GM19239 (cell line): ENCODE measurements at regions not wholly inside any gene's neighbourhood (a gene's known extent, or its start where the extent isn't known, plus 50 kb on each side); places are given as distances from the start of the nearest gene placed in this dataset.

Experiments used
- DNase-seq: peaks from one replicate; pipeline ENCODE4 v3.0.0; 2011; ENCODE audit warnings: low spot score; ENCODE audit not compliant: insufficient read length
- FAIRE-seq: peaks from 2 replicates; lab custom pipeline; 2011; peaks lifted over from hg19 to GRCh38; lab: Jason Lieb, UNC

DNA sequence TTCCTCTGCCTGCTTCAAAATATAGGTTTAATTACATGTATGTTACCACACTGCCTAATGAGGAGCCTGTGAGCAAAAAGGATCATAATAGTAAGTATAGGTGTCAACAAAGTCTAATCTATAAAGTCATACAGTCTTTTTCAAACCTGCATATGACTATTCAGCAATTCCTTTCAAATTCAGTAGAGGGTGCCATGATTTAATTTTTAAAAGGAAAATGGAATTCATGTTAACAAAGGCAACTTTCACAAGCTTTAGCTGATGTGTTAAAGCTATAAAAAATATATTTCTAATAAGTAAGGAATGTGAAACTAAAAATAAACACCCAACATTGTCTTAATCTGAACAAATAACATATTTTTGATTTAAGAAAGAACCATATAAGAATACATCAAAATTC lies 52.1 kb downstream of the MPP7 start:
- DNase-seq (no peak), FAIRE-seq (no peak)

DNA sequence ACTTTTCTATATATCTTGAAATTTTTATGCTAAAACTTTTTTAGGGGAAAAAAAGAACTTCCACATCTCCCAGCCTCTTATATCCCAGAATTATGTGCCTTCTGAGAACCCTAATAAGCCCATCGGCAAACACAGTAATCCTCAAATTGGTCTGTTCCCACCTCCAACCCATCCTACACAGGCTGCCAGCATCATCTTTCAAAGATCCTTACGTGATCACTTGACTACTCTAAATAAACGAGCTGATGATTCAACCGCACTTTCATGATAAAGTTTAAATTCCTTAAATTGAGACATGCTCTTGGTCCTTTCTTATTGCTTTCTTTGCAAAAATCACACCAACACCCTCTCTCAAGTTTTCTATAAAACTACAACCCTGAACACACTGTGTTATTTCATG lies 52.5 kb downstream of the MPP7 start:
- FAIRE-seq (no peak), DNase-seq (no peak)

- no peak for DNase-seq
- FAIRE-seq, result no peak
Measured at GRCh38 chr10:28249512-28249911, 53.4 kb downstream of the MPP7 start.

GRCh38 chr10:28248092-28248491 lies 54.8 kb downstream of the MPP7 start:
- DNase-seq (no peak), FAIRE-seq (no peak)

DNA sequence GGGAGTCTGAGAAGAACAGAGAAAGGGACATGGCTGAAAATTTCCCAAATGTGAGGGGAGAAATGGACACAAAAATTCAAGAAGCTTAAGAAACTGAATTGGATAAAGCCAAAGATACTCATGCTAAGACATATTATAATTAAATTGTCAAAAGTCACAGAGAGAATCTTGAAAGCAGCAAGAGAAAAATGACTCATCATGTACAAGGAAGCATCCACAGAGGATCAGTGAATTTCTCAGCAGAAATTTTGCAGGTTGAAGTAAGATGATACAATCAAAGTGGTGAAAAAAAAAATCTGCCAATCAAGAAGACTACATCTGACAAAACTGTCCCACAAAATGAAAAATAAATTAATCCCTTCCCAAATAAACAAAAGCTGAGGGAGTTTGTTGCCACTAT lies 56.8 kb downstream of the MPP7 start:
- FAIRE-seq, result no peak
- no peak for DNase-seq

GRCh38 chr10:28243923-28244322 lies 58.9 kb downstream of the MPP7 start:
- FAIRE-seq, result no peak

DNA sequence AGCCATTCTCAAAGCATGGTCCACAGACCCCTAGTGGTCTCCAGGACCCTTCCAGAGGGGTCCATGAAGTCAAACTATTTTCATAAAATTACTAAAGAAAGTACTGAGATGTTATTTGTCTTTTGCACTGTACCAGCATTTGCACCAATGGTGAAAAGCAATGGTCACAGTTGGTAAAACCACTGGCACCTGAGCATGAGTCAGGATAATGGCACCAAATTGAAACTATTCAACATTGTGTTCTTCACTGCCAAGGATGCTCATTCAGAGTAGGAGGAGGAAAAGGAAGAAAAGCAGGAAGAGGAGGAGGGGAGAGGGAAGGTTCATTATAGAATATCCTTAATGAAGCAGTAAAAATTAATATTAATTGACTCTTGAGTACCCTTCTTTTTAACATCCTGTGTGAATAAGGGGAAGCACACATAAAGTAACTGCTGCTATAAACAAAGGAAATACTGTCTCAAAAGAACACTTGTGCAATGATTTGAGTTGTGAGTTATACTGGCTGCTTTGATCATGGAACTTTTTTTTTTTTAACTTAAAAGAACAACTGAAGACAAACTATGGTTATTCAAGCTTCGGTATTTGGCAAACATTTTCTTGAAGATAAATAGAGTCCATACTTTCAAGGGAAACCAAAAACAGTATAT lies 60.2 kb downstream of the MPP7 start:
- DNase-seq, result no peak
- FAIRE-seq, result no peak

More at GRCh38 chr10:28243923-28244322, 58.9 kb downstream of the MPP7 start:
- DNase-seq, result no peak

GRCh38 chr10:28241741-28242399 lies 61.0 kb downstream of the MPP7 start:
- peak; percentile 23 for DNase-seq
- FAIRE-seq, result no peak

GRCh38 chr10:28240400-28240799 lies 62.5 kb downstream of the MPP7 start:
- DNase-seq (no peak), FAIRE-seq (no peak)

DNA sequence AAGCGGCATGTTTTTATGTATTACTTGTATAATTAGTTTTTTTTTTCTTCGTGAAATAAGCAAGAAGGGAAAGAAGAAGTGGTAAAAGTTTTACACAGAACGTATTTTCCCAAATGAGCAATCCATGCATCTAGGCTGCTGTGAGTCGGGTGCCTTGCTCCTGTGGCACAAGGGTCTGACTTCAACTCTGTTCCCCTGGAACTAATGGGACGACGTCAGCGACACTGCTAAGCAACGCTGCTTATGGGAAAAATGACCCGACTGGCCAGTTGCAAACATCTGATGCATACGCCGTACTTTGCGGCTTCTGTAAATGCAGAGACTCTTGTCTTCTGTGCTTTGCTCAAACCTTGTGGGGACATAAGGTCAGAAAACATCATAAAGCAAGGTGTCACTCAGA lies 66.3 kb downstream of the MPP7 start:
- DNase-seq (no peak), FAIRE-seq (no peak)

DNA sequence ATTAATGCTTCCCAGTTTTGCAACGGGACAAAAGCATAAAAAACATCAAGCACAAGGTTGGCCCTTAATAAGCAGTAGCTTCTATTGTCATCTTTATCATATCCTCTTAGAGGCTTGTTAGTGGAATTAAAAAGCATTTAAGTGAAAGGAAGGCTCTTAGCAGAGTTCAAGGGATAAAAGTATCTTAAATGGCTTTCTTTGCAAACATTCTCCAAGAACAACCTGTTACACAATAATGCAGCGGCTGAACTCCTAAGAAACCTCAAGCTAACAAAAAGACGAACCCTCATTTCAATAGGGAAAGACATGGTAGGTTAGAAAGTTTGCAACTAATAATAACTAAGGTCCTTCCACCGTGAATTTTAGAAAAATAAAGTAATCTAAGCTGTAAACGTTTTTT lies 82.1 kb downstream of the MPP7 start:
- FAIRE-seq (no peak), DNase-seq (no peak)

GRCh38 chr10:28219251-28219650 lies 83.6 kb downstream of the MPP7 start:
- no peak for DNase-seq

GRCh38 chr10:28217848-28218247 lies 85.0 kb downstream of the MPP7 start:
- DNase-seq, result no peak
- FAIRE-seq, result no peak

More at GRCh38 chr10:28219251-28219650, 83.6 kb downstream of the MPP7 start:
- FAIRE-seq, result no peak

DNA sequence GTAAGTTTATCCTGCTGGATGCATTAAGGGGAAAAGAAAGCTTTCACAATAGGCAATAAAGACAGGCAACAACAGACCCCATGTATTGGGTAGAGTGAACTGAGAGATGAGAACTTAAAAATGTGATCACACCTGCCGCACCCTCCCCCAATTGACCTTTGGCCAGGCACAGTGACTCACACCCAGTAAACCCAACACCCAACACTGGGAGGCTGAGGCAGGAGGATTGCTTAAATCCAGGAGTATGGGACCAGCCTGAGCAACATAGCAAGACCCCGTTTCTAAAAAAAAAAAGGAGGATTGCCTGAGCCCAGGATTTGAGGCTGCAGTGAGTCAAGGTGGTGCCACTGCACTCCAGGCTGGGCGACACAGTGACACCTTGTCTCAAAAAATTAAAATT lies 86.9 kb downstream of the MPP7 start:
- no peak for FAIRE-seq
- DNase-seq, result no peak

DNA sequence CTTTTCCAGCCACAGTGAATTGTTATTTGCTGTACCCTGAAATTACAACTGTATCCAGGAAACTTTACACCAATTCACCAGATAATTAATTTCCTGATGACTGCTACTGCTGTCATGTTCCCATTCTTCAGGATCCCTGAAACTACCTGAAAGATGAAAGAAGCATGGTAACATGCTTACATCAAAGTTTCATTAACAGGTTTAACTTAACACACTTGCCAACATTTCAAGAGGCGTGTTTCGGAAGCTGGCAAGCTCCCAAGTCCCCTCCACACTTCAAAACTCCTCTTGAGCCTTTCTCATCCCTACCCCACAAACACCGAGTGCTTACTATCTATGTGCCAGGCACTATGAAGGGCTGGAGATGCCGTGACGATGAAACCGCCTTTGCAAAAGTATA lies 88.6 kb downstream of the MPP7 start:
- no peak for FAIRE-seq
- no peak for DNase-seq

GRCh38 chr10:28211759-28212158 lies 91.1 kb downstream of the MPP7 start:
- FAIRE-seq, result no peak

DNA sequence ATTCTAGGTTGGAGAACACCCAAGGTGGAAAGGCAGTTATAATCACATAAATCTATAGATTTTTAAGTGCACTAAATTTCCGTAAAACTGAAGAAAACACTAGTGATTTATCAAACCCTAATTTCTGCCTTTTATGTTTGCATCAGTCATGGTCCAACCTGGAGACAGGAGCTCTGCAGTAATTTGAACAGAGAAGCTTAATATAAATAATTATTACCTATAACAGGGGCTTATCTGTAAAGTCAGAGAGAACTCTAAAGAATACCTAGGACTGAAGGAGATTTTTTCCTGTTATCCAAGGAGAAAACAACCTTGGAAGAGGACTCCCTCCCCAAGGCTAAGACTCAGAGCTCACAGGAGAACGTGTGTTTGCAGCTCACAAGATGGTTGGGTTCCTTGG lies 95.1 kb downstream of the MPP7 start:
- DNase-seq, result no peak
- FAIRE-seq, result no peak

More at GRCh38 chr10:28211759-28212158, 91.1 kb downstream of the MPP7 start:
- no peak for DNase-seq

DNA sequence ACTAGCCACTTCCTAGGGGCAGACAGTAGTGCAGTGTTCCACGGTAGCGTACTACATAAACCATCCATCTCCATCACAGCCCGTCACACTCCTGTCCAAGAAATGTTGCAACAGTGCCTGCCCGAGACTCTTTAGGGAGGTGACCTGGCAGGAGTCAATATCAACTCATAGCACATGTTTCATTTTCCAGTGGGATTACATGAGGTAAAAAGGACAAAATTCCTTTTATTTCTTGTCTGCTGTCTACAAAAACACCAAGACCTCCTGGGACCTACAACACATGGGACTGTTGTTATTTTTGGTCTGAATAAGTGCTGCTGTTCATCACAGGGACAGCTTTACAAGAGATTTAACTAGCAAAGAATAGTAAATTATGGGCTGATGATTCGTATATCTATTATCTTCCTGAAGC lies 99.9 kb downstream of the MPP7 start:
- no peak for FAIRE-seq
- DNase-seq, result no peak

DNA sequence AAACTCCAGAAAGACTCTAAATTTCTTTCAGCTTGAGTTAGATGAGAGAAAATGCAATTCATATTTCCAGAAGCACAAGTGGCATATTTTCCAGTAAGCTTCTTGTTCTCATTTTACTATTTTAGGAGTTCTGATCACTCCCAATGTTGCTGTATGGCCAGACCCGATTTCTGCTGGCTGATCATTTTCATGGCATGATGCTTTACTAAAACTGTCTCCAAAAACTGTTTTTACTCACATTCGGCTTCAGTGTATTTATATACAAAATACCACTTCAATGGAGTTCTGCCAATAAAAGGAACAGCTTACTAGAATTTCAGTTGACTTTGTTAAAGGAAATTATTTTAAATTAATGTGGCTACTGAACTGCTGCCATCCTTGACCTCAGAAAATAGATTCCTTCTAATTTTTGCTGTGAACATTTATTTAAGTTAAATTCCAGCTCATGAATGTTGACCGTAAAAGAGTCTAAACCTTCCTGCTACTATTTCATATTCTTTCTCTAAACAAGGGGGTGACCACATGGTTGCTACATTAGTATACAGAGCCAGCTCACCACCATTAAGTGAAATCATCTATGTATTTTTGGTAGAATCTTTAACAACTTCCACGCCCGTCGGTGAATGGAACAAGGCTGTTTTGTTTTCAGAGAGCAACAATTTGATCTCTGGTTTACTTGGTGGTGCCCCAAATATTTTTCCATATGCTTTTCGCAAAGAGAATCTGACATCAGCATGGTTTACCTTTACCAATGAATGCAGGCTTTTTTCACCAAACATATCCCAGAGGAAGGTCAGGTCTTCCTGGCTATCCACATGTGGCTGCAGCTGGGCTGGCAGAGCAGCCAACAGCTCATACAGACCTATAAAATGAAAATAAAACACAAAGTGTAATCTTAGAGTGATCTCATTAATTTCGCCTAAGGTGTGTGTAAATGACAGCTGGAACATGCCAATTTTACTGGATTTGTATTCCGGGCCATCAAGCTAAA lies 101.2 kb downstream of the MPP7 start:
- DNase-seq (no peak), FAIRE-seq (no peak)

DNA sequence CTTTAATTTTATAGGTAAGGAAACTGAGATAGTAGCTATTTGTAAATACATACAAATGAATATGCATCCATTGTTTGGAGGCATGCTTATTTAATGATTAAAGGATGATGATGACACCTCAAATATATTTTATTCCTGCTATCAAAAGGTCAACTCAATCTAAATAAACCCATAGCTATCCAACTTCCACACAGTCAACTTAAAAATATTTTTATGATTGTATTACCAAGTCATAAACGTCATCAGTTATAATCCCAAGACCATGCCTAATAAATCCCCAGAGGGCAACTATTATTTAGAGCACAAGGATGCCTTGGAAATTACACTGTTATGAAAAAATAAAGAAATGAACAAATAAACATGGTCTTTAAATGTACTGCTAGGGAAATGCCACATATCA lies 102.1 kb downstream of the MPP7 start:
- DNase-seq, result no peak
- no peak for FAIRE-seq

DNA sequence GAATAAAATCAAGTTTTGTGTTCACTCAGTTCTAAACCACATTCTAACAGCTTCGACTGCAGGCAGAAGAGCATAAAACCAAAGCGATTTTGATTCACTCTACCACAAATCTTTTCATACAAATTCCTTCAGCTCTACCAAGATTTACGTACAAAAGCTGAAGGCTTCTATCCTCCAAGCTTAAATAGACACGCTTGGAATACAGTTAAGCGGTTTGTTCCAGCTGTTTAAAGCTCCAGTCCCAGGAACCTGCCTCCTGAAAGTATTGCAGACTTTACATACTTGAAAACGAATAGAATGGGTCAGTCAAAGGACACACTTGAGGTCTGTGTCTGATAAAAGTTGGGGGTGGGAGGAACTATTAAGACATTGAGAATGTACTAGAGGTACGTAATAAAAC lies 102.9 kb downstream of the MPP7 start:
- FAIRE-seq (no peak), DNase-seq (no peak)
